ENCODE measurements at regions not wholly inside any gene's neighbourhood (a gene's known extent, or its start where the extent isn't known, plus 50 kb on each side); places are given as distances from the start of the nearest gene placed in this dataset.

DNA sequence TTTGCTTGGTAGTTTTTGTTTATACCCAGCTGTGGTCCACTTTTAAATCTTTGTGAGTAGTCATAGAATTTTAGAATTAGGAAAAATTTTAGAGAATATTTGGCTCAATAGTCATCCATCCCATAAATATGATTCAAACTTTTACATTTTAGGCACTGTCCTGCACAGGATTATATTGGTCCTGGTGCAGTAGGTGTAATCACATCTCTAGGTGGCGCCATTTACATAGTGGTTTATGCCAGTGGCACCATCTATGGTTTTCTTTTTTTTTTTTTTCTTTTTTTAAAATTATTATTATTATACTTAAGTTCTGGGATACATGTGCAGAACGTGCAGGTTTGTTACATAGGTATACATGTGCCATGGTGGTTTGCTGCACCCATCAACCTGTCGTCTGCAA lies 260.7 kb upstream of the KCNN2 start:
- TF ChIP-seq CTCF (conservative IDR thresholded peaks at IDR 0.05; ENCODE audit: low read depth, low read length) = peak; percentile 58
- H3K4me3 ChIP-seq (ENCODE audit: low read length) = no peak overlapping the region
- peak; percentile 2 for DNase-seq (ENCODE audit: low read depth)

GRCh38 chr5:114113604-114114003 lies 248.3 kb upstream of the KCNN2 start:
- no peak for TF ChIP-seq CTCF (conservative IDR thresholded peaks at IDR 0.05; ENCODE audit: low read depth, low read length)
- no peak overlapping the region for H3K4me3 ChIP-seq (ENCODE audit: low read length)
- DNase-seq (ENCODE audit: low read depth) = no peak

DNA sequence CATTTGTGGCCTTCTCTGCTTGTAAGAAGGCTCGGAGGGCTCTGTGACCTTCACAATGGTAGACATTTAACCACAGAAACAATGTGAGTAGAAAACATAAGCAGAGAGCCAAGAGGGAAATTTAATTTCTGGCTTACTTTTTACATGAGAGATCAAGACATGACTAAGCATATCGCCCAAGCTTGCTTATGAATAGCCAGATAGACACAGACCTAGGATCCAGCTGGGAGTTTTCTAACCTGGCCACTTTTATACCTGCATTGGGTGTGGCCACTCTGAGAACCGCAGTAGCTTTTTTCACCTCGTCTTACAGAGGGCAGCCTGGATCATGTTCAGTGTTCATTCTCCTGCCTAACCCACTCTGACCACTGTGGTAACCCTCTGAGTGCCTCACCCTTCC lies 244.9 kb upstream of the KCNN2 start:
- TF ChIP-seq CTCF (conservative IDR thresholded peaks at IDR 0.05; ENCODE audit: low read depth, low read length) = no peak
- H3K4me3 ChIP-seq (ENCODE audit: low read length) = no peak overlapping the region
- no peak for DNase-seq (ENCODE audit: low read depth)

DNA sequence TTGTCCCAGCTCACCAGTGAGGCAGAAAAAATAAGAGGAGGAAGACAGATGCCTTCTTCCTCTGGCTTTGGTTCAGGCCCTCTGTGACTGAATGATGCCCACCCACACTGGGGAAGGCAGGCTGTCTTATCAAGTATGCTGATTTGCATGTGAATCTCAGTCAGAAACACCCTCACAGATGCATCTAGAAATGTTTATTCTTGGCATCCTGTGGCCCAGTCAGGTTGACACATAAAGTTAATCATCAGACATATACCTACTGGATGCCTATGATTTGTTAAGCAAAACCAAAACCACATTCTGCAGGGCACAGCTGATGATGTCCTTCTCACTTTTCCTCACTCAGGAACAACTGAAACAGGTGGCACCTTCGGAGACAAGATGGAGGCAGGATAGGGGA lies 243.4 kb upstream of the KCNN2 start:
- DNase-seq (ENCODE audit: low read depth) = no peak
- no peak overlapping the region for H3K4me3 ChIP-seq (ENCODE audit: low read length)
- TF ChIP-seq CTCF (conservative IDR thresholded peaks at IDR 0.05; ENCODE audit: low read depth, low read length) = no peak

DNA sequence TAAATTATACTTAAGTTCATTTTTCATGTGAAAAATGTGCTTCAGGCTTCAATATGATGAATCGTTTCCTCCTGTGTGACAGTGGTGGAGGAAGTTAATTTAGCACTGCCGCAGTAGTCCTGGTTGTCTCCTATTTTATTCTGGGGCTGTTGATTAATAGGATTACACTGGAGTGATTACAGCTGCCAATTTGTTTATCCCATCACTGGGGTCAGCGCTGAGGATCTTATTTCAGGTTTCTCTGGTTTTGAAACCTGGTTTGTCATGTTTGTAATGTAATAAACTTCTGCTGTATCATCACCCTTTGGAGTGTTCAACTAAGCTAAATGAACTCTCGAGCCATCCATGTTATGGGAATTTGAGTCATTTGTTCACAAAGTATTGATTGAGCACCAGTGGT lies 241.7 kb upstream of the KCNN2 start:
- TF ChIP-seq CTCF (conservative IDR thresholded peaks at IDR 0.05; ENCODE audit: low read depth, low read length) = no peak
- no peak overlapping the region for H3K4me3 ChIP-seq (ENCODE audit: low read length)

GRCh38 chr5:114122852-114123251 lies 239.0 kb upstream of the KCNN2 start:
- DNase-seq (ENCODE audit: low read depth) = no peak
- no peak overlapping the region for H3K4me3 ChIP-seq (ENCODE audit: low read length)
- no peak for TF ChIP-seq CTCF (conservative IDR thresholded peaks at IDR 0.05; ENCODE audit: low read depth, low read length)

More for the DNA sequence above, 241.7 kb upstream of the KCNN2 start:
- no peak for DNase-seq (ENCODE audit: low read depth)

GRCh38 chr5:114123654-114124053 lies 238.2 kb upstream of the KCNN2 start:
- no peak for TF ChIP-seq CTCF (conservative IDR thresholded peaks at IDR 0.05; ENCODE audit: low read depth, low read length)
- no peak for DNase-seq (ENCODE audit: low read depth)
- no peak overlapping the region for H3K4me3 ChIP-seq (ENCODE audit: low read length)
